HG02623 (cell line): ENCODE measurements at regions not wholly inside any gene's neighbourhood (a gene's known extent, or its start where the extent isn't known, plus 50 kb on each side); places are given as distances from the start of the nearest gene placed in this dataset.
"Not testable (repeated sequence)": the region's sequence is repeated elsewhere in the genome, so short reads cannot be mapped to it uniquely, and the experiment has no call there.

Experiments
- ATAC-seq: cut with Tn5 transposase; IDR thresholded peaks from one replicate; pipeline ENCODE4 v1.9.1; 2021; ENCODE audit warnings: moderate library complexity; ENCODE audit not compliant: unreplicated experiment

- no peak for ATAC-seq
Observed at GRCh38 chr3:182124716-182125115, 413.0 kb downstream of the SOX2 start.

- ATAC-seq: no peak
Observed at GRCh38 chr3:182129740-182130139, 418.0 kb downstream of the SOX2 start.

- ATAC-seq: no peak
Observed at GRCh38 chr3:182133752-182134151, 422.0 kb downstream of the SOX2 start.

GRCh38 chr3:182135056-182135455 lies 423.3 kb downstream of the SOX2 start:
- no peak for ATAC-seq

GRCh38 chr3:182136008-182136910 lies 424.5 kb downstream of the SOX2 start:
- ATAC-seq: no peak

GRCh38 chr3:182138393-182138792 lies 426.7 kb downstream of the SOX2 start:
- ATAC-seq: no peak

- ATAC-seq: no peak
Observed at GRCh38 chr3:182139627-182140357, 428.1 kb downstream of the SOX2 start.

- no peak for ATAC-seq
Observed at GRCh38 chr3:182142928-182143327, 431.2 kb downstream of the SOX2 start.

GRCh38 chr3:182143903-182144302 lies 432.2 kb downstream of the SOX2 start:
- no peak for ATAC-seq

GRCh38 chr3:182148360-182148759 lies 436.6 kb downstream of the SOX2 start:
- no peak for ATAC-seq

GRCh38 chr3:182149594-182149993 lies 437.9 kb downstream of the SOX2 start:
- no peak for ATAC-seq

- ATAC-seq: not testable (repeated sequence)
Observed at GRCh38 chr3:182156326-182156725, 444.6 kb downstream of the SOX2 start.

GRCh38 chr3:182165234-182165633 lies 453.5 kb downstream of the SOX2 start:
- no peak for ATAC-seq

GRCh38 chr3:182172534-182172933 lies 460.8 kb downstream of the SOX2 start:
- no peak for ATAC-seq

- no peak for ATAC-seq
Observed at GRCh38 chr3:182178488-182179200, 466.9 kb downstream of the SOX2 start.

- no peak for ATAC-seq
Observed at GRCh38 chr3:182179631-182180030, 467.9 kb downstream of the SOX2 start.

- no peak for ATAC-seq
Observed at GRCh38 chr3:182180654-182181385, 469.1 kb downstream of the SOX2 start.

GRCh38 chr3:182182531-182182968 lies 470.8 kb downstream of the SOX2 start:
- no peak for ATAC-seq

GRCh38 chr3:182183716-182184430 lies 472.1 kb downstream of the SOX2 start:
- ATAC-seq: no peak

GRCh38 chr3:182185313-182185712 lies 473.6 kb downstream of the SOX2 start:
- no peak for ATAC-seq
